Glutamatergic neuron (in vitro differentiated cells): ENCODE measurements at regions not wholly inside any gene's neighbourhood (a gene's known extent, or its start where the extent isn't known, plus 50 kb on each side); places are given as distances from the start of the nearest gene placed in this dataset.
"Not testable (repeated sequence)": the region's sequence is repeated elsewhere in the genome, so short reads cannot be mapped to it uniquely, and the experiment has no call there.

ENCODE experiments used
- DNase-seq: peaks from one replicate; pipeline ENCODE4 v3.0.0; 2022
- H3K27ac Mint-ChIP-seq: one replicate; pipeline ENCODE4 v1.8.0; 2020; ENCODE audit warnings: mild to moderate bottlenecking, mixed read lengths, inconsistent platforms; ENCODE audit not compliant: unreplicated experiment
- H3K27me3 Mint-ChIP-seq: one replicate; pipeline ENCODE4 v1.8.0; 2020; ENCODE audit warnings: mild to moderate bottlenecking, moderate library complexity, mixed read lengths, inconsistent platforms; ENCODE audit not compliant: unreplicated experiment
- H3K36me3 Mint-ChIP-seq: one replicate; pipeline ENCODE4 v1.8.0; 2020; ENCODE audit warnings: mild to moderate bottlenecking, mixed read lengths, inconsistent platforms; ENCODE audit not compliant: unreplicated experiment
- H3K4me1 Mint-ChIP-seq: one replicate; pipeline ENCODE4 v1.8.0; 2020; ENCODE audit warnings: mild to moderate bottlenecking, low read depth, mixed read lengths, inconsistent platforms; ENCODE audit not compliant: unreplicated experiment
- H3K4me3 Mint-ChIP-seq: one replicate; pipeline ENCODE4 v1.8.0; 2020; ENCODE audit warnings: mild to moderate bottlenecking, mixed read lengths, inconsistent platforms; ENCODE audit not compliant: unreplicated experiment
- H3K9me3 Mint-ChIP-seq: one replicate; pipeline ENCODE4 v1.8.0; 2020; ENCODE audit warnings: mild to moderate bottlenecking, moderate library complexity, mixed read lengths, inconsistent platforms; ENCODE audit not compliant: unreplicated experiment
- CTCF ChIP-seq: fragments of 200-600 bp; sonication (generic); IDR thresholded peaks from one replicate; pipeline ENCODE4 v1.5.0; 2021; ENCODE audit not compliant: partially characterized antibody, unreplicated experiment

- peaks cover 8% of the 10 kb centered on the region for H3K27me3 Mint-ChIP-seq
- no peaks in the 10 kb centered on the region for H3K36me3 Mint-ChIP-seq
- TF ChIP-seq CTCF, result no peak
- peaks cover 20% of the 10 kb centered on the region for H3K4me1 Mint-ChIP-seq
- DNase-seq, result no peak
- no peak overlapping the region for H3K27ac Mint-ChIP-seq
- H3K9me3 Mint-ChIP-seq, result peaks cover 3% of the 10 kb centered on the region
- no peak overlapping the region for H3K4me3 Mint-ChIP-seq
These were observed 325.4 kb downstream of the TSN start for GRCh38 chr2:122080871-122081270.

- Mint-ChIP-seq H3K27ac (no peak overlapping the region), H3K4me1 (peaks cover 20% of the 10 kb centered on the region), H3K27me3 (peaks cover 8% of the 10 kb centered on the region), H3K36me3 (no peaks in the 10 kb centered on the region), H3K4me3 (no peak overlapping the region), H3K9me3 (peaks cover 3% of the 10 kb centered on the region)
- TF ChIP-seq CTCF, result no peak
- DNase-seq, result no peak
These were observed 326.3 kb downstream of the TSN start for GRCh38 chr2:122081751-122082150.

GRCh38 chr2:122083256-122084048 lies 328.0 kb downstream of the TSN start:
- no peaks in the 10 kb centered on the region for H3K36me3 Mint-ChIP-seq
- H3K27me3 Mint-ChIP-seq, result peaks cover 3% of the 10 kb centered on the region
- H3K4me1 Mint-ChIP-seq, result peaks cover 14% of the 10 kb centered on the region
- no peak for DNase-seq
- H3K9me3 Mint-ChIP-seq, result no peaks in the 10 kb centered on the region
- no peak for TF ChIP-seq CTCF
- no peak overlapping the region for H3K27ac Mint-ChIP-seq
- H3K4me3 Mint-ChIP-seq, result no peak overlapping the region

- DNase-seq, H3K36me3 Mint-ChIP-seq, H3K4me3 Mint-ChIP-seq, H3K9me3 Mint-ChIP-seq, H3K27me3 Mint-ChIP-seq, H3K27ac Mint-ChIP-seq: not testable (repeated sequence)
- H3K4me1 Mint-ChIP-seq, result peaks cover 14% of the 10 kb centered on the region
These were observed 330.2 kb downstream of the TSN start for GRCh38 chr2:122085672-122086071.

GRCh38 chr2:122094557-122094956 lies 339.1 kb downstream of the TSN start:
- no peak overlapping the region for H3K4me3 Mint-ChIP-seq
- H3K36me3 Mint-ChIP-seq, result no peaks in the 10 kb centered on the region
- H3K27me3 Mint-ChIP-seq, result peaks cover 1% of the 10 kb centered on the region
- no peak for DNase-seq
- no peak for TF ChIP-seq CTCF
- H3K9me3 Mint-ChIP-seq, result no peaks in the 10 kb centered on the region
- no peak overlapping the region for H3K27ac Mint-ChIP-seq
- peaks cover 6% of the 10 kb centered on the region for H3K4me1 Mint-ChIP-seq
